Stimulated activated memory B cell treated with anti-CD40 and anti-IgM and Interleukin-4, amounts not matched to agents 10 μg/mL and 1 μg/mL and 100 μg/mL, for 72 hours (primary cell): ENCODE measurements at regions not wholly inside any gene's neighbourhood (a gene's known extent, or its start where the extent isn't known, plus 50 kb on each side); places are given as distances from the start of the nearest gene placed in this dataset.

ENCODE experiments used
- ATAC-seq: fragments of 150-1000 bp; cut with Tn5 transposase; 2 replicates; pipeline ENCODE4 v1.10.0; 2021
- H3K27ac Mint-ChIP-seq: one replicate; pipeline ENCODE4 v1.8.0; 2022; ENCODE audit warnings: mild to moderate bottlenecking, mixed read lengths
- H3K27me3 Mint-ChIP-seq: one replicate; pipeline ENCODE4 v1.8.0; 2022; ENCODE audit warnings: mixed read lengths
- H3K36me3 Mint-ChIP-seq: one replicate; pipeline ENCODE4 v1.8.0; 2022; ENCODE audit warnings: mixed read lengths
- H3K4me1 Mint-ChIP-seq: one replicate; pipeline ENCODE4 v1.8.0; 2022; ENCODE audit warnings: mixed read lengths
- H3K4me3 Mint-ChIP-seq: one replicate; pipeline ENCODE4 v1.8.0; 2022; ENCODE audit warnings: mild to moderate bottlenecking, moderate library complexity, mixed read lengths
- H3K9me3 Mint-ChIP-seq: one replicate; pipeline ENCODE4 v1.8.0; 2022; ENCODE audit warnings: mixed read lengths

GRCh38 chr6:1129131-1129530 lies 182.8 kb upstream of the FOXQ1 start:
- no peak overlapping the region for H3K27ac Mint-ChIP-seq
- H3K4me3 Mint-ChIP-seq: no peak overlapping the region
- H3K4me1 Mint-ChIP-seq: peaks cover 6% of the 10 kb centered on the region
- H3K27me3 Mint-ChIP-seq: peaks cover 7% of the 10 kb centered on the region
- ATAC-seq: no peak
- H3K9me3 Mint-ChIP-seq: peaks cover 3% of the 10 kb centered on the region
- no peaks in the 10 kb centered on the region for H3K36me3 Mint-ChIP-seq

GRCh38 chr6:1127597-1128288 lies 184.2 kb upstream of the FOXQ1 start:
- H3K27ac Mint-ChIP-seq: no peak overlapping the region
- no peaks in the 10 kb centered on the region for H3K36me3 Mint-ChIP-seq
- no peaks in the 10 kb centered on the region for H3K27me3 Mint-ChIP-seq
- no peak for ATAC-seq
- peaks cover 6% of the 10 kb centered on the region for H3K4me1 Mint-ChIP-seq
- H3K4me3 Mint-ChIP-seq: no peak overlapping the region
- H3K9me3 Mint-ChIP-seq: peaks cover 3% of the 10 kb centered on the region

DNA sequence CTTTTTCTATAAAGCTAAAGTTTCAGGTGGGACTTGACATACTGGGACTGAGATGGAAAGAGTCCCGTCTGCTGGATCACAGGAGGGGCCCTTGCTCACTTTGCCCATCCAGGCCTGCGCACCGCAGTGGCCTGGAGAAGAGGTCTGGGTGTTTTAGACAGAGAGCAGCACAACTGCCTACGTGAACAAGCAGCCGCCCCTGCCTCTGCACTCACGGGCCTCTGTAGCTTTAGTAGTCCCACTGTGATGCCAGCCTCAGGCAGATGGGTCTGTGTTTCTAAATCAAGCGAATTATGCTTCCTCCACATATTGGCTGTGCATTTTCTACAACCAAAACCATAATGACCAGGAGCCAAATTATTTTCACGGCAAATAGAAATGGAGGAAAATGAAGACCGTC lies 184.8 kb upstream of the FOXQ1 start:
- H3K27me3 Mint-ChIP-seq: no peaks in the 10 kb centered on the region
- peaks cover 6% of the 10 kb centered on the region for H3K4me1 Mint-ChIP-seq
- no peak overlapping the region for H3K4me3 Mint-ChIP-seq
- H3K27ac Mint-ChIP-seq: no peak overlapping the region
- H3K9me3 Mint-ChIP-seq: peaks cover 3% of the 10 kb centered on the region
- H3K36me3 Mint-ChIP-seq: no peaks in the 10 kb centered on the region
- ATAC-seq: no peak

GRCh38 chr6:1126036-1126435 lies 185.9 kb upstream of the FOXQ1 start:
- no peak for ATAC-seq
- Mint-ChIP-seq H3K27me3 (no peaks in the 10 kb centered on the region), H3K36me3 (no peaks in the 10 kb centered on the region), H3K9me3 (peaks cover 3% of the 10 kb centered on the region), H3K4me1 (peaks cover 6% of the 10 kb centered on the region), H3K27ac (no peak overlapping the region), H3K4me3 (no peak overlapping the region)

DNA sequence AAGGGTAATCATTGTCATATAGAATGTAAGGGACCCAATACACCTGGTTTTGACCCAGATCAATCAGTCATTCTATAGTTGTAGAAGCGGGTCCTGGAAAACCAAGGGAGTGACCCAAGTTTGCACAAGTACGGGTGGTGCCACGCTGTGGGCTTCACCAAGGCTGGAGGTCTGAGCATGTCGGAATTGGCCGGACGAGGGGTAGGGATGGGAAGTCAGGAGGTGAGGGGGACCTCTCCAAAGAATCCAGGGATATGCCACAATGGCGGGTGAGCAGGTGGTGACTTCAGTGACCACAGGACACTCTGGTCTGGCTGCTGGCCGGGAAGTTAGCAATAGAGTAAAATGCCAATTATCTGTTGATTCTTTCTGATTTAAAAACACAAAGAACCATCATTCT lies 186.6 kb upstream of the FOXQ1 start:
- H3K36me3 Mint-ChIP-seq: no peaks in the 10 kb centered on the region
- H3K4me1 Mint-ChIP-seq: peaks cover 6% of the 10 kb centered on the region
- H3K9me3 Mint-ChIP-seq: peaks cover 3% of the 10 kb centered on the region
- no peak overlapping the region for H3K27ac Mint-ChIP-seq
- H3K27me3 Mint-ChIP-seq: no peaks in the 10 kb centered on the region
- no peak for ATAC-seq
- no peak overlapping the region for H3K4me3 Mint-ChIP-seq

- H3K4me3 Mint-ChIP-seq: no peak overlapping the region
- H3K4me1 Mint-ChIP-seq: peaks cover 6% of the 10 kb centered on the region
- no peaks in the 10 kb centered on the region for H3K36me3 Mint-ChIP-seq
- H3K9me3 Mint-ChIP-seq: peaks cover 3% of the 10 kb centered on the region
- no peak for ATAC-seq
- H3K27ac Mint-ChIP-seq: no peak overlapping the region
- no peaks in the 10 kb centered on the region for H3K27me3 Mint-ChIP-seq
Measured at GRCh38 chr6:1124885-1125284, 187.0 kb upstream of the FOXQ1 start.

- no peak overlapping the region for H3K27ac Mint-ChIP-seq
- no peak for ATAC-seq
- H3K36me3 Mint-ChIP-seq: no peaks in the 10 kb centered on the region
- no peak overlapping the region for H3K4me3 Mint-ChIP-seq
- H3K27me3 Mint-ChIP-seq: no peaks in the 10 kb centered on the region
- H3K4me1 Mint-ChIP-seq: peaks cover 6% of the 10 kb centered on the region
- H3K9me3 Mint-ChIP-seq: peaks cover 3% of the 10 kb centered on the region
Measured at GRCh38 chr6:1123386-1124375, 188.2 kb upstream of the FOXQ1 start.

GRCh38 chr6:1122083-1122482 lies 189.8 kb upstream of the FOXQ1 start:
- H3K4me1 Mint-ChIP-seq: no peaks in the 10 kb centered on the region
- H3K36me3 Mint-ChIP-seq: no peaks in the 10 kb centered on the region
- no peak overlapping the region for H3K27ac Mint-ChIP-seq
- no peak for ATAC-seq
- no peaks in the 10 kb centered on the region for H3K9me3 Mint-ChIP-seq
- no peak overlapping the region for H3K4me3 Mint-ChIP-seq
- H3K27me3 Mint-ChIP-seq: no peaks in the 10 kb centered on the region

GRCh38 chr6:1118287-1118647 lies 193.6 kb upstream of the FOXQ1 start:
- no peak for ATAC-seq
- peaks cover 12% of the 10 kb centered on the region for H3K27me3 Mint-ChIP-seq
- no peak overlapping the region for H3K4me3 Mint-ChIP-seq
- H3K27ac Mint-ChIP-seq: no peak overlapping the region
- H3K4me1 Mint-ChIP-seq: no peaks in the 10 kb centered on the region
- no peaks in the 10 kb centered on the region for H3K36me3 Mint-ChIP-seq
- no peaks in the 10 kb centered on the region for H3K9me3 Mint-ChIP-seq

DNA sequence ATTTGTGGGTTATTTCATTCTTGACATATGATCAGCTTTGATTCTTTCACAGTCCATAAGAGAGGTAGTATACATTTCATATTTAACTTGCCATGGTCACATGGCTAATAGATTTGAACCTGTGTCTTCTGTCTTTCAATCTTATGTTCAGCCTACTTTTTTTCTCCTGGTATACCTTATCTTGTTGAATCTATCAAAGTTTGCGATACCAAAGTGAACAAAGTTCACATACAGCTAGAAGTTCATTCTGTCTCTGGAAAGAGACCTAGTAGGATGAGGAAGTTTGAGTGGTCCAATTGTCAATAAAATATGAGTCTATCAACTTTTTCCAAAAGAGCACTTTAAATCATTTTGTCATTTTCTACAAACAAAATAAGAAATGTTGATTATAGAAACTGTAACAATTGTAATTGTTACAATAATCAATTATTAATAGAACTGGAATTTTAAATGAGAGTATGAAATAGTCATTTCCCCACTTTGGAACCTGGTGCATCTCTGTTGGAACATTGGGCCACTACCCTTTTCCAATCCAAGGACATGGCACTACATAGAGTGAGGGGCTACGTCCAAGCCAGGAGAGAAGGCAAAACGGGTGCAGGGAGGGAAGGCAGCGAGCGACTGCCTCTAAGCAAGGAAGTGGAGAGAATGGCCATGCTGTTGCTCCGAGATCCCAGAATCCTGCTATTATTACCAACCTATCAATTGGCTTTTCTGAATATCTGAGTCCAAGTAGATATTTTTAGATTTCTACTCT lies 194.2 kb upstream of the FOXQ1 start:
- no peaks in the 10 kb centered on the region for H3K36me3 Mint-ChIP-seq
- no peak for ATAC-seq
- no peak overlapping the region for H3K27ac Mint-ChIP-seq
- H3K4me1 Mint-ChIP-seq: no peaks in the 10 kb centered on the region
- H3K27me3 Mint-ChIP-seq: peaks cover 12% of the 10 kb centered on the region
- H3K9me3 Mint-ChIP-seq: no peaks in the 10 kb centered on the region
- H3K4me3 Mint-ChIP-seq: no peak overlapping the region

DNA sequence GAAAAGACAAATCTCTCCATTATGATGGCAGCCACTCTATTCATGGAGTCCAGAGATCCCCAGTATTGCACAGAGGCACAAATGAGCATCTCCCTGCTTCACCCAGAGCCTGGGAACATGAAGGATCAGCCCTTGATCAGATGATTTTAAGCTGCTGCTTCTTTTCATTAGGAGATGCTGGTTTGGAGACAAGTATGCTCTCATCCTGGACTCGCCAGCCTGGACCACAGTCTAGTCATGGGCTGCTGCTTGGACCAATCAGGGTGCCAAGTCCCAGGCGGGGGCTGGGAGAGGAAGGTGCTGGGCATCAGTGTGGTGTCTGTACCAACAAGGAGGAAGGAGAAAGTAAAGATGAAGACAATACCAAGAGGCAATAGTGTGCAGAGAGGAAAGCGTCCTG lies 195.7 kb upstream of the FOXQ1 start:
- no peaks in the 10 kb centered on the region for H3K4me1 Mint-ChIP-seq
- no peak for ATAC-seq
- peaks cover 12% of the 10 kb centered on the region for H3K27me3 Mint-ChIP-seq
- no peak overlapping the region for H3K4me3 Mint-ChIP-seq
- H3K27ac Mint-ChIP-seq: no peak overlapping the region
- H3K9me3 Mint-ChIP-seq: no peaks in the 10 kb centered on the region
- no peaks in the 10 kb centered on the region for H3K36me3 Mint-ChIP-seq

DNA sequence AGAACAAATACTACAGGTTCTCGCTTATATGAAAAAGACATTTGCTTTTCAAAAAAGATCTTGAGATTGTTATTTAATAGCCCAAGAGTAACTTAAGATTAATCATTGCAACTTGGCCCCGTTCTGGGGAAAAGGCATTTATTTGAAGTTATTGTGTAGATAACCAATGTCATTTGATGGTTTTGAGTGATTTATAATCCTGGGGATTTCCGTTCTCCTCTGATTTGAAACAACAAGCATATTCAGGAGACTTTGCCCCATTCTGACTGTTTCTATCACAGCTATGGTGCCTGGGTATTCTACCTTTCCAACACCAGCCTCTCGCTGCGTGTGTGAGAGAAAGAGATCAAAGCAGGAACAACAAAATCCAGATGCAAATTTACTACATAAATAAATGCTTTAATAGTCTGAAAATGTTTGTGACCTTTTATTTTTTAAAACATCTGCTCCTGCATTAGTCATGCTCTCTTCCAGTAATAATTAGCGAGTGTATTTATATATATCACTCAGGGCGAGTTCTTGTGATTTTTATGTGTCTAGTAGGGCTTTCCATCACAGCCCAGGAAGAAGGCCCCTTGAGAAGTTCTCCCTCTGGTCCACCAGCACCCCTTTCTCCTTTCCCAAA lies 197.9 kb upstream of the FOXQ1 start:
- Mint-ChIP-seq H3K36me3 (no peaks in the 10 kb centered on the region), H3K4me3 (no peak overlapping the region), H3K9me3 (no peaks in the 10 kb centered on the region), H3K4me1 (no peaks in the 10 kb centered on the region), H3K27me3 (peaks cover 12% of the 10 kb centered on the region), H3K27ac (no peak overlapping the region)
- ATAC-seq: no peak

DNA sequence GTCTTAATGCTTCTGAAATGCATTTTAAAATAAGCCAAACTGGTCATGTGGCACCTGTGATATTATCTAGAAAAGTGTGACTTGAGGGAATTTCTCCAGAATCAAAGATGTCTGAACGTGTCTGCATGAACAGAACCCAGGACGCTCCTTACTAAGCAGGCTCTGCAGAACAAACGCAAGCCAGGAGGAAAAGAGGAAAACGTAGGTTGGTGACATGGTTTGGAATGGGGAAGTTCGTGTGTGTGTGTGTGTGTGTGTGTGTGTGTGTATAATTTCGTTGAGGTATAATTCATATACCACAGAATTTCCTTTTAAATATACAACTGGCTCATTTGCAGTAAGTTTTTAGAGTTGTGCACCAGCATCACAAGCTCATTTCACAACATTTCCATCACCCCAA lies 200.5 kb upstream of the FOXQ1 start:
- Mint-ChIP-seq H3K4me3 (no peak overlapping the region), H3K4me1 (no peaks in the 10 kb centered on the region), H3K36me3 (no peaks in the 10 kb centered on the region), H3K27me3 (peaks cover 12% of the 10 kb centered on the region), H3K27ac (no peak overlapping the region), H3K9me3 (peaks cover 3% of the 10 kb centered on the region)
- no peak for ATAC-seq

- Mint-ChIP-seq H3K4me1 (no peaks in the 10 kb centered on the region), H3K27me3 (peaks cover 12% of the 10 kb centered on the region), H3K4me3 (no peak overlapping the region), H3K9me3 (peaks cover 3% of the 10 kb centered on the region), H3K36me3 (no peaks in the 10 kb centered on the region), H3K27ac (no peak overlapping the region)
- ATAC-seq: no peak
Measured at GRCh38 chr6:1110941-1111349, 201.0 kb upstream of the FOXQ1 start.

GRCh38 chr6:1110164-1110563 lies 201.7 kb upstream of the FOXQ1 start:
- Mint-ChIP-seq H3K4me1 (no peaks in the 10 kb centered on the region), H3K27ac (no peak overlapping the region), H3K4me3 (no peak overlapping the region), H3K36me3 (no peaks in the 10 kb centered on the region), H3K9me3 (peaks cover 3% of the 10 kb centered on the region), H3K27me3 (peaks cover 10% of the 10 kb centered on the region)
- no peak for ATAC-seq
